DND-41 (cell line): ENCODE measurements at regions not wholly inside any gene's neighbourhood (a gene's known extent, or its start where the extent isn't known, plus 50 kb on each side); places are given as distances from the start of the nearest gene placed in this dataset.

Source experiments
- ATAC-seq: fragments of 200-7000 bp; cut with Tn5 transposase; 3 replicates; pipeline ENCODE4 v1.9.1; 2021; ENCODE audit warnings: low read depth; ENCODE audit not compliant: insufficient read depth
- DNase-seq: peaks from one replicate; pipeline ENCODE4 v3.0.0-alpha.2; 2020
- H2AFZ ChIP-seq: 2 replicates; pipeline ENCODE4 v1.6.0; 2012; ENCODE audit warnings: low read depth, low read length
- H3K27ac ChIP-seq: 2 replicates; pipeline ENCODE4 v1.5.1; 2012; ENCODE audit warnings: low read length, inconsistent platforms
- H3K27me3 ChIP-seq: fragments of 200-600 bp; sonication (generic); 2 replicates; pipeline ENCODE4 v1.6.0; 2012; ENCODE audit warnings: low read length, mild to moderate bottlenecking, inconsistent platforms; ENCODE audit not compliant: insufficient read depth, poor library complexity
- H3K36me3 ChIP-seq: 2 replicates; pipeline ENCODE4 v1.5.1; 2012; ENCODE audit warnings: low read length, inconsistent platforms; ENCODE audit not compliant: insufficient read depth
- H3K4me1 ChIP-seq: 2 replicates; pipeline ENCODE4 v1.5.1; 2012; ENCODE audit warnings: mild to moderate bottlenecking, low read length; ENCODE audit not compliant: insufficient read depth
- H3K4me2 ChIP-seq: 2 replicates; pipeline ENCODE4 v1.6.0; 2012; ENCODE audit warnings: mild to moderate bottlenecking, moderate library complexity, low read length, inconsistent platforms; ENCODE audit not compliant: insufficient read depth
- H3K4me3 ChIP-seq, 2 experiments: fragments of 200-600 bp in 1 of 2; shearing (Covaris generic) in 1 of 2; 2 replicates each; pipeline ENCODE4 v1.5.1; 2012 to 2016; ENCODE audit warnings: inconsistent platforms in 2 of 2, low read length in 2 of 2, mild to moderate bottlenecking in 2 of 2, low read depth in 1 of 2, moderate library complexity in 1 of 2
- H3K79me2 ChIP-seq: 2 replicates; pipeline ENCODE4 v1.6.0; 2012; ENCODE audit warnings: low read length, inconsistent platforms; ENCODE audit not compliant: insufficient read depth
- H3K9ac ChIP-seq: 2 replicates; pipeline ENCODE4 v1.6.0; 2012; ENCODE audit warnings: low read depth, mild to moderate bottlenecking, inconsistent platforms, low read length, moderate library complexity
- H3K9me3 ChIP-seq: 2 replicates; pipeline ENCODE4 v1.5.1; 2012; ENCODE audit warnings: low read length, moderate library complexity, mild to moderate bottlenecking, inconsistent platforms; ENCODE audit not compliant: insufficient read depth, severe bottlenecking
- H4K20me1 ChIP-seq: 2 replicates; pipeline ENCODE4 v1.6.0; 2012; ENCODE audit warnings: low read length; ENCODE audit not compliant: insufficient read depth
- EZH2 ChIP-seq: IDR thresholded peaks from 3 replicates; pipeline ENCODE4 v1.6.1; 2012; ENCODE audit warnings: borderline replicate concordance, low read depth, mild to moderate bottlenecking, moderate library complexity, low read length, inconsistent platforms; ENCODE audit not compliant: severe bottlenecking
- TF ChIP-seq, protein P1 (sequence below): IDR thresholded peaks from 2 replicates; pipeline ENCODE4 v1.5.1; 2012; ENCODE audit warnings: borderline replicate concordance, low read length, moderate library complexity, mild to moderate bottlenecking; ENCODE audit not compliant: poor library complexity, severe bottlenecking; ENCODE audit errors: extremely low read depth

DNA sequence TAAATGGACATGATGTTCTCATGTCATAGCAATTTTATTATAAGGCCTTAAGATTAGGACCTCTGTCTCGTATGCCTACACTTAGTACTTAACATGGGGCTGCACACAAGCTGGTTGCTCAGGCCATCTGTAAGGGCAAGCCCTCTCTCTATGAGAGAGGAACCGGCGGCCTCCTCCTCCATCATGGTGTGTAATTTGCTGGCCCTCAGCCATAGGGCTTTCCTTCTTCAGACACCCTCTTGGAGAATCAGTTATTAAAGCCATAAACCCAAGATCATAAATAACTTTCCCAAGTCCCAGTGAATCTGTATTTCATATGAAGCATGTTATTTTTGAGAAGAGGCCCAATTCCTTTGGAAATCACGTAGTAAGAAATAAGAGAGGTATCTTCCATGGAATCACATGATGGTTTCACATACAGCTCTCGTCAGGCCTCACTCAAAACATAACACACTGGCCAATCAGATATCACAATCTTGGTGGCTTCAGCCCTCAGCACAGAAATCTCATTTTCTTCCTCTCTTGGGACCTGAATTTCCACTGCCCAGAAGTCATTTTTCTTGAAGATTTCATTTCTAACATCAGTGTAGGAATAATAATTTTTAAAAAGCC is 92.6 kb downstream of the RDH14 start:
- Histone ChIP-seq H3K36me3 (no peaks in the 10 kb centered on the region), H3K4me2 (no peak overlapping the region), H3K4me1 (no peaks in the 10 kb centered on the region), H2AFZ (no peak overlapping the region), H3K79me2 (no peaks in the 10 kb centered on the region), H4K20me1 (no peaks in the 10 kb centered on the region), H3K9ac (no peak overlapping the region), H3K27me3 (peaks cover 5% of the 10 kb centered on the region), H3K27ac (no peak overlapping the region), H3K4me3 (no peak overlapping the region), H3K9me3 (no peaks in the 10 kb centered on the region)
- DNase-seq (no peak), ATAC-seq (no peak)
- TF ChIP-seq, protein P1, sequence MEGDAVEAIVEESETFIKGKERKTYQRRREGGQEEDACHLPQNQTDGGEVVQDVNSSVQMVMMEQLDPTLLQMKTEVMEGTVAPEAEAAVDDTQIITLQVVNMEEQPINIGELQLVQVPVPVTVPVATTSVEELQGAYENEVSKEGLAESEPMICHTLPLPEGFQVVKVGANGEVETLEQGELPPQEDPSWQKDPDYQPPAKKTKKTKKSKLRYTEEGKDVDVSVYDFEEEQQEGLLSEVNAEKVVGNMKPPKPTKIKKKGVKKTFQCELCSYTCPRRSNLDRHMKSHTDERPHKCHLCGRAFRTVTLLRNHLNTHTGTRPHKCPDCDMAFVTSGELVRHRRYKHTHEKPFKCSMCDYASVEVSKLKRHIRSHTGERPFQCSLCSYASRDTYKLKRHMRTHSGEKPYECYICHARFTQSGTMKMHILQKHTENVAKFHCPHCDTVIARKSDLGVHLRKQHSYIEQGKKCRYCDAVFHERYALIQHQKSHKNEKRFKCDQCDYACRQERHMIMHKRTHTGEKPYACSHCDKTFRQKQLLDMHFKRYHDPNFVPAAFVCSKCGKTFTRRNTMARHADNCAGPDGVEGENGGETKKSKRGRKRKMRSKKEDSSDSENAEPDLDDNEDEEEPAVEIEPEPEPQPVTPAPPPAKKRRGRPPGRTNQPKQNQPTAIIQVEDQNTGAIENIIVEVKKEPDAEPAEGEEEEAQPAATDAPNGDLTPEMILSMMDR, result no peak
- TF ChIP-seq EZH2, result no peak

DNA sequence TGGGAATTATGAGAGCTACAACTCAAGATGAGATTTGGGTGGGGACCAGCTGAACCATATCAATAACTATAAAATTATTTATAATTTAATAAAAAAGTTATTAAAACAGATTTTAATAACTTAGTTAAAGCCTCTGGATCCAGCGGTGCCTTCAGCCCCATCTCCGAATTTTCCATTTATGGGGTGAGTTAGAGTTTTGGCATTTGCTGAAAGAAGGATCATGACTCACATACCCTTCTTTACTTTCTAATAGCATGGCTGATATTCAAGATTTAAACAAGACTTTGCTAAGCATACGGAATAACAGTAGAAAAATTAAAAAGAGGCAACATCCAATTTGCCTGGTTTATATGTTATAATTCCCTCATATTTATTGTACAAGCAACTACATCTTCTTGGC is 94.5 kb downstream of the RDH14 start:
- ATAC-seq (no peak), DNase-seq (no peak)
- no peak overlapping the region for H3K4me3 ChIP-seq
- TF ChIP-seq EZH2, result no peak
- TF ChIP-seq, protein P1, result no peak
- H3K9ac ChIP-seq, result no peak overlapping the region
- H2AFZ ChIP-seq, result no peak overlapping the region
- H3K4me1 ChIP-seq, result no peaks in the 10 kb centered on the region
- no peaks in the 10 kb centered on the region for H3K79me2 ChIP-seq
- no peaks in the 10 kb centered on the region for H3K36me3 ChIP-seq
- no peak overlapping the region for H3K4me2 ChIP-seq
- no peaks in the 10 kb centered on the region for H3K27me3 ChIP-seq
- no peak overlapping the region for H3K27ac ChIP-seq
- H3K9me3 ChIP-seq, result no peaks in the 10 kb centered on the region
- no peaks in the 10 kb centered on the region for H4K20me1 ChIP-seq

DNA sequence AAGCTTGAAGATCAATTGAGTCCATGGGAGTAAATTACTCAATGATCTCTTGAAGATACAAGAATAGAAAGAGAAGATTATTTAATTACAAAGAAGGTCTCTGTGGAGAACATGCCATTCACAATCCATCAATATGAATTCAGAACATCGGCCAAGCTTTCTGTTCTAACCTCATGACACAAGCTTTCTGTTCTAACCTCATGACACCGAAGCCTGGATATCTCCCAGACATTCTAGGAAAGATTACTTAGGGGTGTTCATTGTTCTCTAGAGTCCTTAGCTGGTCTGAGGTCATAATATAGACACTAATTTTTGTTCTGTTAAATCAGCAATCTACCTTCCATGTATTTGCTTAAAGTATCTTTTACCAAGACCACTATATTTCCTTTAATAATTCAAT is 95.5 kb downstream of the RDH14 start:
- no peak for DNase-seq
- Histone ChIP-seq H3K27me3 (no peaks in the 10 kb centered on the region), H3K4me2 (no peak overlapping the region), H3K79me2 (no peaks in the 10 kb centered on the region), H3K27ac (no peak overlapping the region), H3K4me1 (no peaks in the 10 kb centered on the region), H3K9ac (no peak overlapping the region), H2AFZ (no peak overlapping the region), H3K9me3 (no peaks in the 10 kb centered on the region), H3K4me3 (no peak overlapping the region), H3K36me3 (no peaks in the 10 kb centered on the region), H4K20me1 (no peaks in the 10 kb centered on the region)
- no peak for ATAC-seq
- TF ChIP-seq EZH2, result no peak
- TF ChIP-seq, protein P1, result no peak
